ENCODE measurements at regions not wholly inside any gene's neighbourhood (a gene's known extent, or its start where the extent isn't known, plus 50 kb on each side); places are given as distances from the start of the nearest gene placed in this dataset.

DNA sequence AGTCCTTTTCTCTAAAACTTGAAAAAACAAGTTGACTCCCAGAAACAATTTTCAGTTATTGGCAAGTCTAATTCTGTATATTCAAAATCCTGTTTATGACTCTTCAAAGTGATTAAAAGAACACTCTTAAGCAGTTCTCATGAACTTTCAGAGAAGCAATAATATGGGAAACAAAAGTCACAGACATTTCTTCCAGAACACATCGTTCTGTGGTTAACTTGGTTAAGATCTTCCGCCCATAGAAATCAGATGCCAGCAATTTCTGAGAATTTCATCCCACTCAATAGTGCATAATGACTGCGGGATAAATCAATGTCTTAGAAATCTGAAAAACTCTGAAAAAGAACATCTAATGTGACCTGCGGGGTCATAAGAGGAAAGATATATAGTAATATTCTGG, 300.5 kb downstream of the COX7C start:
- no peaks in the 10 kb centered on the region for H3K36me3 ChIP-seq (ENCODE audit: insufficient read depth, low read length)
- no peaks in the 10 kb centered on the region for H3K9me3 ChIP-seq (ENCODE audit: low read length)
- H3K4me3 ChIP-seq (ENCODE audit: low read depth in 1 of 2, low read length in 2 of 2): no peak overlapping the region
- H3K27ac ChIP-seq (ENCODE audit: low read depth, low read length): no peak overlapping the region
- H3K4me1 ChIP-seq (ENCODE audit: insufficient read depth, low read length): no peaks in the 10 kb centered on the region
- no peaks in the 10 kb centered on the region for H3K27me3 ChIP-seq (ENCODE audit: control insufficient read depth in 1 of 2, insufficient read depth in 2 of 2, low read length in 2 of 2)
- H3K9ac ChIP-seq (ENCODE audit: low read length): no peak overlapping the region

DNA sequence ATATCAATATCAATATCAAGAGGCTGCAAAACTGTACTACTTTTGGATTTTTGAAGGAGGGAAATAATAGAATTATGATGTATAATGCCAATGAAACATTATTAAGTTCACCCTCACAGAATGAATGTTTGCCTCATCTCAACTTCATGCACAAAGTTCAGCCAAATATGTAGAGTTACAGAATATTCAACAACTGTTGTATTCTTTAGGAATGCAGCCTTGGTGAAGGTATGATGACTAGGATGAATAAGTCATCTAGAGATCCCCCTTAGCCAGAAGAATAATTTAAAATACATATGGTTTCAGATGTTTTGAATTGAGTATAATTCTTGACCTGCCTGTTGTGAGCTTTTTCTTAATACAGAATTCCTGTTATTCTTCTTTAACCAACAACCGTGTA, 308.3 kb downstream of the COX7C start:
- Histone ChIP-seq H3K4me3 (ENCODE audit: low read depth in 1 of 2, low read length in 2 of 2) (no peak overlapping the region), H3K27me3 (ENCODE audit: control insufficient read depth in 1 of 2, insufficient read depth in 2 of 2, low read length in 2 of 2) (no peaks in the 10 kb centered on the region), H3K9ac (ENCODE audit: low read length) (no peak overlapping the region), H3K36me3 (ENCODE audit: insufficient read depth, low read length) (no peaks in the 10 kb centered on the region), H3K4me1 (ENCODE audit: insufficient read depth, low read length) (no peaks in the 10 kb centered on the region), H3K9me3 (ENCODE audit: low read length) (no peaks in the 10 kb centered on the region), H3K27ac (ENCODE audit: low read depth, low read length) (no peak overlapping the region)

DNA sequence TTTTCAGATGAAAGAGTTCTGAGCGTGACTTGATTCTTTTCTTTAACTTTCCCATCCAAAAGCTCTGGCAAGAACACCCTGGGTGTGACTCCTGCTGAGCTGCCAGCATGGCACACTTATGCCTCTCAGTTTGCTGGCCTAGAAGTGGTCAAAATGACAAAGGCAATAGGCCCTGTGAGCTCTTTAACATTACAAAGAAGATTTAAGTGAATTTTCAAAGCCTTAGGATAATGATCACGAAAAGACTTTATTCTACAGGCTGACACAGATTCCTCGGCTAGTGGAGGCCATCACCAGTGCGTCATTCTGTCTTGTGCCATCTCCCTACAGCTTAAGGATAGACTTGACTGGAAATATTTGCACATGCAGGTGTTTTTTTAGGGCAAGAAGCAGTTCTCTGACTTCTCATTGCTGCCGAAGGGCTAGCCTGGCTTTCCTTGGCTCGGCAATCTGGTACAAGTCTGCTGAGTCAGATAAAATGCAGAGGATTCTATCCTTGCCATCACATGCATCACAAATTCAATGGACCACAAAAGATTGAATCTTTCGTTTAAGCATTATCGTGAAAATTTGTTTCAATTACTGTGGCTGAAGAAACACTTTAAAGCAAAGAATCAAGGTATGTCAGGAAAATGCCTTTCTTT, 311.5 kb downstream of the COX7C start:
- H3K27ac ChIP-seq (ENCODE audit: low read depth, low read length): no peak overlapping the region
- H3K9me3 ChIP-seq (ENCODE audit: low read length): no peaks in the 10 kb centered on the region
- no peaks in the 10 kb centered on the region for H3K4me1 ChIP-seq (ENCODE audit: insufficient read depth, low read length)
- H3K9ac ChIP-seq (ENCODE audit: low read length): no peak overlapping the region
- H3K27me3 ChIP-seq (ENCODE audit: control insufficient read depth in 1 of 2, insufficient read depth in 2 of 2, low read length in 2 of 2): no peaks in the 10 kb centered on the region
- no peaks in the 10 kb centered on the region for H3K36me3 ChIP-seq (ENCODE audit: insufficient read depth, low read length)
- no peak overlapping the region for H3K4me3 ChIP-seq (ENCODE audit: low read depth in 1 of 2, low read length in 2 of 2)

DNA sequence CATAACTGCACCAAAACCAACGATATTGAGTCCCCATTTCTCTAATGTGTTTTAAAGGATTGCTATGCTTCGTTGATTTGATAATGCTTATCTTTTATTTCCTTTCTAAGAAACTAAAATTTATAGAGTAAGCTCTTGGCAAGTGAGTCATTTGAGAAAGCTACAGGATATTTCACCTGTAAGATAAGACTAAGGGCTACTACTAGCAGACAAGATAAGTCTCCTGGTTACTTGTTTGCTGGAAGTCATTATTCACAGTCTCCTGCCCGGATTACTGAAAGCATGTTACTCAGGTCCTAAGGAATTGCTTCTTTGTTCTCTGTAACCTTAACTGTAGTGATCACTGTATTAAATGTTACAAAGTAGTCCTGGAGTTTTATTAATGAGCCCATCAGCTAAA, 315.9 kb upstream of the RASA1 start:
- H3K4me1 ChIP-seq (ENCODE audit: insufficient read depth, low read length): no peaks in the 10 kb centered on the region
- no peak overlapping the region for H3K9ac ChIP-seq (ENCODE audit: low read length)
- no peak overlapping the region for H3K27ac ChIP-seq (ENCODE audit: low read depth, low read length)
- H3K9me3 ChIP-seq (ENCODE audit: low read length): no peaks in the 10 kb centered on the region
- H3K27me3 ChIP-seq (ENCODE audit: control insufficient read depth in 1 of 2, insufficient read depth in 2 of 2, low read length in 2 of 2): no peaks in the 10 kb centered on the region
- H3K36me3 ChIP-seq (ENCODE audit: insufficient read depth, low read length): no peaks in the 10 kb centered on the region
- no peak overlapping the region for H3K4me3 ChIP-seq (ENCODE audit: low read depth in 1 of 2, low read length in 2 of 2)

DNA sequence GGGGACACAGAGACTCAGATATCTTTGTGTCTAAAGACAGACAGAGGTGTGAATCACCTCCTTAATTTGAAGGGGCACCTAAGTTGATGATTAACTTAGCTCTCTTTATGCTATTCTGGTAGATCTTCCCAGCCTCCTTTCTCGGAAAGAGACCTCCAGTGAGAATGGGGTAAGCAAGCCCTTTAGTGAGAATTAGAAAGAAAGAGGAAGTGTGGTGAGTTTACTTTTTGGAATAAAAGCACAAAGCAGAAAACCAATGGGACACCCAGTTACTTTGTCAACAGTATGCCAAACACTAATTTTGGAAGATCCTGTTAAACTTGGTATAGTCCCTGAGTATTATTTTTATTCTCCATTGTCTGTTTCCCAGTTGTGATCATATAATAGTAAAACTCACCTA, 302.8 kb upstream of the RASA1 start:
- Histone ChIP-seq H3K27ac (ENCODE audit: low read depth, low read length) (no peak overlapping the region), H3K4me1 (ENCODE audit: insufficient read depth, low read length) (no peaks in the 10 kb centered on the region), H3K9me3 (ENCODE audit: low read length) (no peaks in the 10 kb centered on the region), H3K36me3 (ENCODE audit: insufficient read depth, low read length) (no peaks in the 10 kb centered on the region), H3K4me3 (ENCODE audit: low read depth in 1 of 2, low read length in 2 of 2) (no peak overlapping the region), H3K27me3 (ENCODE audit: control insufficient read depth in 1 of 2, insufficient read depth in 2 of 2, low read length in 2 of 2) (no peaks in the 10 kb centered on the region), H3K9ac (ENCODE audit: low read length) (no peak overlapping the region)

DNA sequence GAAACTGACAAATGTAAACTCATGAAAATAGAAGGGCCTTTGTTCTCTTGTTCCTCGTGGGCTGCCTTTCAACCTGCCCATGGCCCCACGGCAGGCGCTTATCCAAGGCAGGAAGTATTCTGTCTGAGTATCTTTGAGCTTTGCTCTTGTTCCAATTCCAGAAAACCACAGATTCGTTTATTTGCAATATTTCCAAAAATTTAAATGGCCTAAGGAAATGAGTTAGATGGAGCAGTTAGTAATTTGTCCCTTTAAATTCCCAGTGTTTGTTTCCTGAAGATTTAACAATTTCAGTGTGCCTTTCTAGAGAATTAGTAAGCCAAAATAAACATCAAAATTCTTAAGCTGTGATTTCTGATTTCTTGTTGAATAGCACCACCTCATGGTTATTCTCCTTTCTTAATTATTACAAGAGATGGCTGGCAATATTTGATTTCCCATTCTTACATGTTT, 299.4 kb upstream of the RASA1 start:
- Histone ChIP-seq H3K9me3 (ENCODE audit: low read length) (no peaks in the 10 kb centered on the region), H3K27me3 (ENCODE audit: control insufficient read depth in 1 of 2, insufficient read depth in 2 of 2, low read length in 2 of 2) (no peaks in the 10 kb centered on the region), H3K4me3 (ENCODE audit: low read depth in 1 of 2, low read length in 2 of 2) (no peak overlapping the region), H3K4me1 (ENCODE audit: insufficient read depth, low read length) (no peaks in the 10 kb centered on the region), H3K9ac (ENCODE audit: low read length) (no peak overlapping the region), H3K27ac (ENCODE audit: low read depth, low read length) (no peak overlapping the region), H3K36me3 (ENCODE audit: insufficient read depth, low read length) (no peaks in the 10 kb centered on the region)

DNA sequence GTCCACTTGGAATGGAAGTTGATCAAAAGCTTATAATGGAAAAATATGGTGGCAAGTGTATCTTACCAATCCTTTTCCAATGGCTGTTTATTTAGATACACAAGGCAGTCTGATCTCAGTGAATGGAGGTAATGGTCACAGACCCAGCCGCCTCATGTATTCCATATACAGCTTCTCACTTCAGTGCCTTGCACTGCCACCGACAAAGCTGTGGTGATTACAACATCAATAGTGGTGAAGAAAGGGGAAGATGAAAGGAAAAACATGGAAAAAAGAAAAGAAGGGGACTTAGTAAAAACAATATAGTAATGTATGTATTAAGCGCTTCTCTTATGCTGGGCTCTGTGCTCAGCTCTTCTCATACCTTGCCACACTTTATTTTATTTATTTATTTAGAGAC, 297.3 kb upstream of the RASA1 start:
- Histone ChIP-seq H3K4me1 (ENCODE audit: insufficient read depth, low read length) (no peaks in the 10 kb centered on the region), H3K36me3 (ENCODE audit: insufficient read depth, low read length) (no peaks in the 10 kb centered on the region), H3K9me3 (ENCODE audit: low read length) (no peaks in the 10 kb centered on the region), H3K9ac (ENCODE audit: low read length) (no peak overlapping the region), H3K27ac (ENCODE audit: low read depth, low read length) (no peak overlapping the region), H3K4me3 (ENCODE audit: low read depth in 1 of 2, low read length in 2 of 2) (no peak overlapping the region), H3K27me3 (ENCODE audit: control insufficient read depth in 1 of 2, insufficient read depth in 2 of 2, low read length in 2 of 2) (no peaks in the 10 kb centered on the region)

DNA sequence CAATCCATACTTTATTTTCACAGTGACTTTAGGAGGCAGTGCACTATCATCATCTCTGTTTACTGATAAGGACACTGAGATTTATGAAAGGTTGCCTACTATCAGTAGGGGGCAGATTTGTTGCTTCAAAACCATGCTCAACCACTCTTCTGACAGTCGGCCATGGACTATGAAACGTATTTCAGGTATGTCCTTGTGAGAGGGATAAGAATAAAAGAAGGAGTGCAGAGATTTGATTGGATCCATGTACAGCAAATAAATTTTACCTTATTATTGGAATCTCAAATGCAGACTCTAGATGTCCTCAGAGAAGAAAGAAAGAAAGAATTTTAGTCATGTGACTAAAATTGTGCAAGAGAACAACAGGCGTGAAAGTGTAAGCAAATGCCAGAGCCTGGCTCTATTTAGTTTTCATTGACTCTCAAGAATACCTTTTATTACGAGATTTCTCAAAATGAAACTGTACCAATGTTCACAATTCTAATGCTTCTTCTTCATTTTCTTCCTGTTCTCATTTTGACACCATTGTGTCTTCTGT, 296.6 kb upstream of the RASA1 start:
- no peak overlapping the region for H3K4me3 ChIP-seq (ENCODE audit: low read depth in 1 of 2, low read length in 2 of 2)

DNA sequence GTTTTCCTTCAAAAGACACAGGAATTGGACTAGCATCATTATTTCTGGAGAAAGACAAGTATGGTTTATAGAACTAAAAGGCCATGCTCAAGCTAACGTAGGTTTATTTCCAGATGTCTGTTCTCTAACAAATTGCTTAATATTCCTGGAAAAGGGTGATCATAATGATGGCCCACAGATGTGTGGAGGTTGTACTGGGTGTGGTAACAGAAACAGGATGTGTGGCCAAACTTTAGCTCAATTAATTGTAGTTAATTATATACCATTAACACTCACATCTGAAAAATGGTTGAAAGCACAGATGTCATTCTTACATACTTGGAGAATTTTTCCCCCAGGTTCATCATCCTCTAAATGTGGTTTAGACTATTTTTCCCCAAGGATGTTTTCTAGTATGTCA, 292.7 kb upstream of the RASA1 start:
- Histone ChIP-seq H3K4me3 (ENCODE audit: low read depth in 1 of 2, low read length in 2 of 2) (no peak overlapping the region), H3K4me1 (ENCODE audit: insufficient read depth, low read length) (no peaks in the 10 kb centered on the region), H3K27me3 (ENCODE audit: control insufficient read depth in 1 of 2, insufficient read depth in 2 of 2, low read length in 2 of 2) (no peaks in the 10 kb centered on the region), H3K9me3 (ENCODE audit: low read length) (no peaks in the 10 kb centered on the region), H3K9ac (ENCODE audit: low read length) (no peak overlapping the region), H3K36me3 (ENCODE audit: insufficient read depth, low read length) (no peaks in the 10 kb centered on the region), H3K27ac (ENCODE audit: low read depth, low read length) (no peak overlapping the region)

More for the DNA sequence above, 296.6 kb upstream of the RASA1 start:
- no peaks in the 10 kb centered on the region for H3K9me3 ChIP-seq (ENCODE audit: low read length)
- H3K27ac ChIP-seq (ENCODE audit: low read depth, low read length): no peak overlapping the region
- no peak overlapping the region for H3K9ac ChIP-seq (ENCODE audit: low read length)
- no peaks in the 10 kb centered on the region for H3K27me3 ChIP-seq (ENCODE audit: control insufficient read depth in 1 of 2, insufficient read depth in 2 of 2, low read length in 2 of 2)
- H3K36me3 ChIP-seq (ENCODE audit: insufficient read depth, low read length): no peaks in the 10 kb centered on the region
- H3K4me1 ChIP-seq (ENCODE audit: insufficient read depth, low read length): no peaks in the 10 kb centered on the region

DNA sequence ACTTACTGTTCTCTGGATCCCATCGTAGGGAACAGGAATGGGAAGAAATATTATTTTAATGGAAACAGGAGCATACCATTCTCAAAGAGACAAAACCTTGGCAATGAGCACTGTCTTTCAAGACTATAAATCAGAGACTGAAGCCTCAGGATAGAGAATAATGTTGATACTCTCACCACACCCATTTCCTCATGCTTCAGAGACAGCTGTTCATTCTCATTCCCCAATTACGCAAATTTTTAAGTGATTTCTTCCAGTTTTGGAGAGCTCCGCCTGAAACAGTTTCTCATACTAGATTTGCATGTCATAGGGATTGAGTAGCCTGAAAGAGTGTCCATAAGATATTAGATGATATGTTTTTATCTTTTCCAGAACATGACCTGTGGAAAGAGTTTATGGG, 290.5 kb upstream of the RASA1 start:
- H3K4me3 ChIP-seq (ENCODE audit: low read depth in 1 of 2, low read length in 2 of 2): no peak overlapping the region
- no peaks in the 10 kb centered on the region for H3K9me3 ChIP-seq (ENCODE audit: low read length)
- no peaks in the 10 kb centered on the region for H3K27me3 ChIP-seq (ENCODE audit: control insufficient read depth in 1 of 2, insufficient read depth in 2 of 2, low read length in 2 of 2)
- H3K27ac ChIP-seq (ENCODE audit: low read depth, low read length): no peak overlapping the region
- H3K4me1 ChIP-seq (ENCODE audit: insufficient read depth, low read length): no peaks in the 10 kb centered on the region
- H3K9ac ChIP-seq (ENCODE audit: low read length): no peak overlapping the region
- no peaks in the 10 kb centered on the region for H3K36me3 ChIP-seq (ENCODE audit: insufficient read depth, low read length)

DNA sequence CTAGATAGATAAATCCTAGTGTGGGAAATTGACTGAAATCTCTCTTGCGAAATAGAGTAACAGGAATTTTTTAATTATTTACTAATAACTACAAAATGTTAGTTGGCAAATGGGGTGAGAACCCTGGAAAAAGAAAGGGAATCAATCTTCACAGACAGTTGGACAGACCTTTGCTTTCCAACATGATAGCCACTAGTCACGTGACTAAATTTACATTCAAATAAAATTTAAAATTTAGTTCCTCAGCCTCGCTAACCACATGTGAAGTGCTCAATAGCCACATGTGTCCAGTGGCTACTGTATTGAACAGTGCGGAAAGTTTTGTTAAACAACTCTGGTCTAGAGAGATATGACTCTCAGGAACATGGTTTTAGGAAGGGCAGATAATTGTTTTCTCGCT, 289.9 kb upstream of the RASA1 start:
- Histone ChIP-seq H3K36me3 (ENCODE audit: insufficient read depth, low read length) (no peaks in the 10 kb centered on the region), H3K9ac (ENCODE audit: low read length) (no peak overlapping the region), H3K27ac (ENCODE audit: low read depth, low read length) (no peak overlapping the region), H3K27me3 (ENCODE audit: control insufficient read depth in 1 of 2, insufficient read depth in 2 of 2, low read length in 2 of 2) (no peaks in the 10 kb centered on the region), H3K4me3 (ENCODE audit: low read depth in 1 of 2, low read length in 2 of 2) (no peak overlapping the region), H3K4me1 (ENCODE audit: insufficient read depth, low read length) (no peaks in the 10 kb centered on the region), H3K9me3 (ENCODE audit: low read length) (no peaks in the 10 kb centered on the region)

DNA sequence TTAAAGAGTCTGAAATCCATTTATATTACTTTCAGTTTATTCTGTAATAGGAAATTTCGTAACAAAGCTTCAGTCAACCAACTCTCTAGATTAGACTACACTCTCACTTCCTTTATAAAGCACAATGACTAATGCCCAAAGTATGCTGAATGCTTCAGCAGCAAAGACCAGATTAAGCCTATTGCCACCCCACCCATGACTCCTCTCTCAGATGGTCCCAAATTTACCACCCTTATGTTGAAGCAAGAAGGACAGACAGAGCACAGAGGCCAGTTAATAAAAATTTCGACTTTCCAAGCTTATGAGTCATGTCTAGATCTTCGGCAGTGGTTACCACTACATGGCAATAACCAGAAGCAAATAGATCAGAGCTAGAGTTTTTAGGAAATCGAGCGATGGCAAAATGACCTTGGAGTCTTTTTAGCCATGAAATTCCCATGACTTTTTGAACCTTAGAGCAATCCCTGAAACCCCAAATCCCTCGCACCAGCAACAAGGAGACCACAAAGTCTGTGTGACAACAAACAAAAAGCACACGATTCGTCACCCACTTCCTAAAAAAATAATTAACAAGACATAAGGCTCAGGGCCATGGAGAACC, 287.8 kb upstream of the RASA1 start:
- no peak overlapping the region for H3K27ac ChIP-seq (ENCODE audit: low read depth, low read length)
- no peaks in the 10 kb centered on the region for H3K27me3 ChIP-seq (ENCODE audit: control insufficient read depth in 1 of 2, insufficient read depth in 2 of 2, low read length in 2 of 2)
- H3K4me1 ChIP-seq (ENCODE audit: insufficient read depth, low read length): no peaks in the 10 kb centered on the region
- no peaks in the 10 kb centered on the region for H3K9me3 ChIP-seq (ENCODE audit: low read length)
- H3K4me3 ChIP-seq (ENCODE audit: low read depth in 1 of 2, low read length in 2 of 2): no peak overlapping the region
- H3K36me3 ChIP-seq (ENCODE audit: insufficient read depth, low read length): no peaks in the 10 kb centered on the region
- no peak overlapping the region for H3K9ac ChIP-seq (ENCODE audit: low read length)

Measured in muscle layer of colon (tissue), 2 donors.